ENCODE measurements at regions not wholly inside any gene's neighbourhood (a gene's known extent, or its start where the extent isn't known, plus 50 kb on each side); places are given as distances from the start of the nearest gene placed in this dataset.
"Not testable (repeated sequence)": the region's sequence is repeated elsewhere in the genome, so short reads cannot be mapped to it uniquely, and the experiment has no call there.

DNA sequence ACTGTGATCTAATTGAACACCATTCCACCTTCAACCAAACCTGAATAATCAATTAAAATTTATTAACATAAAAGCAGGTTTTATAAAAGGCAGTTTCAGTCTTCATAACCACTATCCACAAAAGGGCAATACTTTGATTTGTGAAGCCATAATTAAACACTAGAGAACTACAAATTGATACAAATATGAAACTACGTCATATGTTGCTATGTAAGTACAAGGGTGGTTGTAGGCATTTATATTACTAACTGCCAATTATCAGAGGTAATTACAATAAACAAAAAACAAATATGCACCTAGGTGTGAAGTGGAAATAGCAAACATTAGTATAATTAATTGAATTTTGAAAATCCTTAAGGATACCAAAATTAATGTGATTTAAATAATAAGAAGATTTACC, 368.5 kb upstream of the PCDH15 start:
- H3K27me3 ChIP-seq (ENCODE audit: low read depth), result no peaks in the 10 kb centered on the region
- no peaks in the 10 kb centered on the region for H3K9me3 ChIP-seq
- no peaks in the 10 kb centered on the region for H3K36me3 ChIP-seq (replicated peaks)
- in situ Hi-C loops (cut with MboI; ENCODE audit: low sequenced_read_pairs), result no loop called here
- no peak for DNase-seq (ENCODE audit: low spot score in 2 of 2)
- no peak overlapping the region for H3K4me3 ChIP-seq
- H3K4me1 ChIP-seq, result peaks cover 14% of the 10 kb centered on the region

DNA sequence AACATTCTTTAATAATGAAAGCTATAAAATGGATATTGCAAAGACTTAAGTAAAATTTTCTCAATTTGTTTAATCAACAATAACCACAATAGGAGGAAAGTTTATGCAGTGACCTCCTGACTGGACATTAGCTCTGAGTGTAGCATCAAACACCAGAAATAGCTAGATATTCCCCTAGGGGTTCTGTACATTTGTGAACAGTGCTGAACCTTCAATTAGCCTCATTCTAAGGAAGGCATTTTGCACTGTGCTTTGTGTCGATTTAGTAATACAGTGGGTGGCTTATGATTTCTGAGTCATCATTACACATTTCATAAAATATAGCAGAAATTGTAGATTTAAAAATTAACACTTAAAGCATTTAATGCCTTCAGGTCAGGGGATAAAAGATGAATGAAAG, 367.3 kb upstream of the PCDH15 start:
- no peak overlapping the region for H3K4me3 ChIP-seq
- DNase-seq (ENCODE audit: low spot score in 2 of 2), result no peak
- peaks cover 13% of the 10 kb centered on the region for H3K4me1 ChIP-seq
- H3K27me3 ChIP-seq (ENCODE audit: low read depth), result no peaks in the 10 kb centered on the region
- no peaks in the 10 kb centered on the region for H3K9me3 ChIP-seq
- in situ Hi-C loops (cut with MboI; ENCODE audit: low sequenced_read_pairs), result no loop called here
- H3K36me3 ChIP-seq (replicated peaks), result no peaks in the 10 kb centered on the region

- Histone ChIP-seq H3K27me3 (ENCODE audit: low read depth) (no peaks in the 10 kb centered on the region), H3K4me3 (no peak overlapping the region), H3K9me3 (no peaks in the 10 kb centered on the region), H3K4me1 (no peaks in the 10 kb centered on the region), H3K36me3 (replicated peaks) (no peaks in the 10 kb centered on the region)
- no peak for DNase-seq (ENCODE audit: low spot score in 2 of 2)
- in situ Hi-C loops (cut with MboI; ENCODE audit: low sequenced_read_pairs), result no loop called here
Measured at GRCh38 chr10:55163388-55163979, 362.5 kb upstream of the PCDH15 start.

- H3K36me3 ChIP-seq (replicated peaks); DNase-seq (ENCODE audit: low spot score in 2 of 2); in situ Hi-C loops (cut with MboI; ENCODE audit: low sequenced_read_pairs); H3K4me3 ChIP-seq; H3K27me3 ChIP-seq (ENCODE audit: low read depth); H3K4me1 ChIP-seq; H3K9me3 ChIP-seq: not testable (repeated sequence)
Measured at GRCh38 chr10:55162321-55162720, 361.3 kb upstream of the PCDH15 start.

GRCh38 chr10:55160655-55161283, 359.7 kb upstream of the PCDH15 start:
- no peaks in the 10 kb centered on the region for H3K36me3 ChIP-seq (replicated peaks)
- H3K9me3 ChIP-seq, result no peaks in the 10 kb centered on the region
- in situ Hi-C loops (cut with MboI; ENCODE audit: low sequenced_read_pairs), result no loop called here
- no peaks in the 10 kb centered on the region for H3K27me3 ChIP-seq (ENCODE audit: low read depth)
- no peaks in the 10 kb centered on the region for H3K4me1 ChIP-seq
- no peak for DNase-seq (ENCODE audit: low spot score in 2 of 2)
- no peak overlapping the region for H3K4me3 ChIP-seq

DNA sequence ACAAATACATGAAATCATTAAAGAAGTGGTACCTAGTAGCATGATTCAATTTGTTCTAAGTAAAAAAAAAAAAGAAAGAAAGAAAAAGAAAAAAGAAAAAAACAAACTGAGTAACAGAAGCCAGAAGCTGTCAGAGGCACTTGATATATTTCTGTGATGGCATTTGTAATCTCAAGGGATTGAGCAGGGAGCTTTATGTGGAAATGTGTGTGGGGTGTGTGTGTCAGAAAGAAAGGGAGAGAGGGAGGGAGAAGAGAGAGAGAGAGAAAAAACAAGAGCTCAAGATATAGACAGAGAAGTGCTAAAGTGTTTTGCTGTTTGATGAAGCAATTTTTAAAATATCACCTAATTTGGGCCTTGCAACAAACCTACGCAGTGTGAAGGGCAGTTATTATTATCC, 357.6 kb upstream of the PCDH15 start:
- DNase-seq (ENCODE audit: low spot score in 2 of 2), result no peak
- in situ Hi-C loops (cut with MboI; ENCODE audit: low sequenced_read_pairs), result no loop called here
- H3K27me3 ChIP-seq (ENCODE audit: low read depth), result no peaks in the 10 kb centered on the region
- no peaks in the 10 kb centered on the region for H3K36me3 ChIP-seq (replicated peaks)
- no peaks in the 10 kb centered on the region for H3K9me3 ChIP-seq
- H3K4me1 ChIP-seq, result no peaks in the 10 kb centered on the region
- H3K4me3 ChIP-seq, result no peak overlapping the region

DNA sequence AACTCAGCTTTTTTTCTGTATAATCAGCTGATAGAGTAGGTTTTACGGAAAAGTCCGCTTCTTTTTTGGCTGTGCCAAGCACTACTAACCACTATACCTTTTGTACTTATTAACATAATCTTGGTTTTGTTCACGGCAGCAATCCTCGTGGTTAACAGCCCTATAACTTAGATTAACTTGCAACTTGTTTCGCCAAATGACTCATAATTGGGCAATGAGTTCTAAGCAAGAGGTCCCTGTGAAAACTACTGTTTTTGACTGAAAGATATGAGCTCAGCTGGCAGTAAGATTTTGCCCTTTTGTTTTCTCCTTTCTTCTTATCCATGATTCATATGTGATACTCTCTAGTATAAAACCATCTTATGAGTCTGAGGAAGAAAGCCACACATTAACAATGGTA, 345.0 kb upstream of the PCDH15 start:
- in situ Hi-C loops (cut with MboI; ENCODE audit: low sequenced_read_pairs), result no loop called here
- Histone ChIP-seq H3K36me3 (replicated peaks) (no peaks in the 10 kb centered on the region), H3K9me3 (no peaks in the 10 kb centered on the region), H3K4me3 (no peak overlapping the region), H3K27me3 (ENCODE audit: low read depth) (no peaks in the 10 kb centered on the region), H3K4me1 (no peaks in the 10 kb centered on the region)
- DNase-seq (ENCODE audit: low spot score in 2 of 2), result no peak

GRCh38 chr10:55144001-55144400, 343.0 kb upstream of the PCDH15 start:
- Histone ChIP-seq H3K9me3 (no peaks in the 10 kb centered on the region), H3K4me1 (no peaks in the 10 kb centered on the region), H3K4me3 (no peak overlapping the region), H3K36me3 (replicated peaks) (no peaks in the 10 kb centered on the region), H3K27me3 (ENCODE audit: low read depth) (no peaks in the 10 kb centered on the region)
- in situ Hi-C loops (cut with MboI; ENCODE audit: low sequenced_read_pairs), result no loop called here
- DNase-seq (ENCODE audit: low spot score in 2 of 2), result no peak

GRCh38 chr10:55141892-55142291, 340.9 kb upstream of the PCDH15 start:
- H3K27me3 ChIP-seq (ENCODE audit: low read depth), result no peaks in the 10 kb centered on the region
- in situ Hi-C loops (cut with MboI; ENCODE audit: low sequenced_read_pairs), result no loop called here
- H3K4me1 ChIP-seq, result no peaks in the 10 kb centered on the region
- no peak overlapping the region for H3K4me3 ChIP-seq
- H3K36me3 ChIP-seq (replicated peaks), result no peaks in the 10 kb centered on the region
- no peaks in the 10 kb centered on the region for H3K9me3 ChIP-seq
- DNase-seq (ENCODE audit: low spot score in 2 of 2), result peak in 1 of 2 experiments; percentile 15

DNA sequence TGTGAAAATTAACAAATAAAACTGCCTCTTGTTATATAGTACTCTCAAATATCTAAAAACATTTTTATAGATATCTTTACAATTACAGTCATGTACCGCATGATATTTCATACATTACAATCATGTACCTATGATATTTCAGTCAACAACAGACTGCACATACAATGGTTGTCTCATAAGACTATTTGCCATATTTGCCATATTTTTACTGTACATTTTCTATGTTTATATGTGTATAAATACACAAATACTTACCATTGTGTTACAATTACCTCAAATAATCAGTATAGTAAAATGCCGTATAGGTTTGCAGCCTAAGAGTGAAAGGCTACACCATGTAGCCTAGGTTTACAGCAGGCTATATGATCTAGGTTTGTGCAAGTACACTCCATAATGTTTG, 336.0 kb upstream of the PCDH15 start:
- Histone ChIP-seq H3K27me3 (ENCODE audit: low read depth) (no peaks in the 10 kb centered on the region), H3K36me3 (replicated peaks) (no peaks in the 10 kb centered on the region), H3K9me3 (no peaks in the 10 kb centered on the region), H3K4me3 (no peak overlapping the region), H3K4me1 (no peaks in the 10 kb centered on the region)
- DNase-seq (ENCODE audit: low spot score in 2 of 2), result no peak
- in situ Hi-C loops (cut with MboI; ENCODE audit: low sequenced_read_pairs), result no loop called here

- no peak overlapping the region for H3K4me3 ChIP-seq
- no peaks in the 10 kb centered on the region for H3K9me3 ChIP-seq
- in situ Hi-C loops (cut with MboI; ENCODE audit: low sequenced_read_pairs), result no loop called here
- H3K4me1 ChIP-seq, result no peaks in the 10 kb centered on the region
- DNase-seq (ENCODE audit: low spot score in 2 of 2), result no peak
- no peaks in the 10 kb centered on the region for H3K27me3 ChIP-seq (ENCODE audit: low read depth)
- H3K36me3 ChIP-seq (replicated peaks), result no peaks in the 10 kb centered on the region
Measured at GRCh38 chr10:55104738-55105137, 303.7 kb upstream of the PCDH15 start.

DNA sequence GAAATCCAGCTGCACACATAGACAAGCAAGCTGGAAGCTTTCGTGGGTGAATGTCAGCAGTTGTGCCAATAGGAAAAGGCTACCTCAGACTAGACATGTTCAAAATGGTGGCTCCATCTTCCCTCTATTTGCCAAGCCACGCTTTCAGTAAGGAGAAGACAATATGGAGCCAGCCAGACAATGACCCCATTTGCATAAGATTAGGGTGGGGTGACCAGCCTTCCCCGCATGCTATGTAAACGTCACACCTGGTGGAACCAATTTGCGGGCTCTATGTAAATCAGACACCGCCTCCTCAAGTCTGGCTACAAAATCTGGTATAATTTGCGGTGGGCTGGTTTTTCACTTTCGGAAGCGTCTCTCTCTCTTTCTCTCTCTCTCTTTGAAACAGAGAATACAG, 297.4 kb upstream of the PCDH15 start:
- no peak for DNase-seq (ENCODE audit: low spot score in 2 of 2)
- no peaks in the 10 kb centered on the region for H3K36me3 ChIP-seq (replicated peaks)
- H3K27me3 ChIP-seq (ENCODE audit: low read depth), result no peaks in the 10 kb centered on the region
- H3K4me1 ChIP-seq, result no peaks in the 10 kb centered on the region
- no peak overlapping the region for H3K4me3 ChIP-seq
- in situ Hi-C loops (cut with MboI; ENCODE audit: low sequenced_read_pairs), result no loop called here
- H3K9me3 ChIP-seq, result no peaks in the 10 kb centered on the region

DNA sequence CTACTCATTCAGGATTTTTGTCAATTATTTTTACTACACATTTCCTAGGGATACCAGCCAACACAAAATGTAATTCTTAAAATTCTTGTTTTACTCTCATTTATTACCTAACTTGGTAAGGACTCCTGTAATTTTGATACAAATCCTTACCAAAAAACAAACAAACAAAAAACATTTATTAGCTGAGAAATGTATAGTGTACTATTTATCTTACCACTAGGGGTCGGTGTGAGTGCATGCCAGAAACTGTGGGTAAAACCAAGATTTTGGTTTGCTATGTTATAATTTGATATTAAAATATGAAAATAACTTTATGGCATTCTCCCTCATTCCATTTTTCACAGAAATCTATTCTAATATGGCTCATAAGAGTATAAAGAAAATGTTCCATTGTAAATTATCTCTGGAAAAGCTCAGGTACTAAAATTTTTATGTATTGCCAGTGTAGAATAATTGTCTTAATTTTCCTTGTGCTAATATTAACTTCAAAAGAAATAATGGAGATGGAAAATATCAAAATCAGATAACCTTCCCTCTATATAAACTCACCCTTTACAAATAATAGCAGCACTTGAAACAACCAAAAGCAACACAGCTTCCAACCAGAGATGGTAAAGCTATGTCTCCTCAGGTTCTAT, 290.8 kb upstream of the PCDH15 start:
- no peaks in the 10 kb centered on the region for H3K9me3 ChIP-seq
- H3K27me3 ChIP-seq (ENCODE audit: low read depth), result no peaks in the 10 kb centered on the region
- H3K4me1 ChIP-seq, result no peaks in the 10 kb centered on the region
- in situ Hi-C loops (cut with MboI; ENCODE audit: low sequenced_read_pairs), result no loop called here
- peak in 1 of 2 experiments; percentile 12 for DNase-seq (ENCODE audit: low spot score in 2 of 2)
- H3K36me3 ChIP-seq (replicated peaks), result no peaks in the 10 kb centered on the region
- no peak overlapping the region for H3K4me3 ChIP-seq

- H3K27me3 ChIP-seq (ENCODE audit: low read depth), result no peaks in the 10 kb centered on the region
- H3K4me1 ChIP-seq, result no peaks in the 10 kb centered on the region
- no peaks in the 10 kb centered on the region for H3K36me3 ChIP-seq (replicated peaks)
- H3K4me3 ChIP-seq, result no peak overlapping the region
- no peak for DNase-seq (ENCODE audit: low spot score in 2 of 2)
- H3K9me3 ChIP-seq, result no peaks in the 10 kb centered on the region
- in situ Hi-C loops (cut with MboI; ENCODE audit: low sequenced_read_pairs), result no loop called here
Measured at GRCh38 chr10:55078121-55078520, 277.1 kb upstream of the PCDH15 start.
